Lower leg skin (tissue), 4 donors: ENCODE measurements at regions not wholly inside any gene's neighbourhood (a gene's known extent, or its start where the extent isn't known, plus 50 kb on each side); places are given as distances from the start of the nearest gene placed in this dataset.
"Not testable (repeated sequence)": the region's sequence is repeated elsewhere in the genome, so short reads cannot be mapped to it uniquely, and the experiment has no call there.

Source experiments
- DNase-seq, 2 donors: peaks; one replicate each; pipeline ENCODE4 v3.0.0-alpha.2; 2019; ENCODE audit warnings: low spot score in 2 of 2
- H3K4me3 ChIP-seq: fragments of 200-600 bp; sonication (generic); 2 replicates; pipeline ENCODE4 v1.5.1; 2017; ENCODE audit warnings: mild to moderate bottlenecking, low read depth; ENCODE audit not compliant: poor library complexity, severe bottlenecking
- POLR2A ChIP-seq, 2 donors: fragments of 450-650 bp; IDR thresholded peaks; one replicate each; pipeline ENCODE4 v1.6.1; 2016 to 2017; ENCODE audit warnings: antibody characterized with exemption in 2 of 2, mild to moderate bottlenecking in 1 of 2, moderate library complexity in 1 of 2
- WGBS, 2 donors: methylation state at CpG; one replicate each; pipeline ENCODE4 v1.1.5; 2018; 5-methylcytosine and 5-hydroxymethylcytosine counted together
- intact Hi-C: fragments of 100-400 bp; cut with DNase I; formaldehyde crosslinking; loops from one replicate; pipeline ENCODE4 v1.15.0; 2023; ENCODE audit warnings: low total_unique reads
- TF ChIP-seq, protein P1 (sequence below), 3 donors: fragments of 450-650 bp; IDR thresholded peaks; one replicate each; pipeline ENCODE4 v1.5.1; 2016; ENCODE audit warnings: antibody characterized with exemption in 3 of 3, mild to moderate bottlenecking in 3 of 3, moderate library complexity in 2 of 3

DNA sequence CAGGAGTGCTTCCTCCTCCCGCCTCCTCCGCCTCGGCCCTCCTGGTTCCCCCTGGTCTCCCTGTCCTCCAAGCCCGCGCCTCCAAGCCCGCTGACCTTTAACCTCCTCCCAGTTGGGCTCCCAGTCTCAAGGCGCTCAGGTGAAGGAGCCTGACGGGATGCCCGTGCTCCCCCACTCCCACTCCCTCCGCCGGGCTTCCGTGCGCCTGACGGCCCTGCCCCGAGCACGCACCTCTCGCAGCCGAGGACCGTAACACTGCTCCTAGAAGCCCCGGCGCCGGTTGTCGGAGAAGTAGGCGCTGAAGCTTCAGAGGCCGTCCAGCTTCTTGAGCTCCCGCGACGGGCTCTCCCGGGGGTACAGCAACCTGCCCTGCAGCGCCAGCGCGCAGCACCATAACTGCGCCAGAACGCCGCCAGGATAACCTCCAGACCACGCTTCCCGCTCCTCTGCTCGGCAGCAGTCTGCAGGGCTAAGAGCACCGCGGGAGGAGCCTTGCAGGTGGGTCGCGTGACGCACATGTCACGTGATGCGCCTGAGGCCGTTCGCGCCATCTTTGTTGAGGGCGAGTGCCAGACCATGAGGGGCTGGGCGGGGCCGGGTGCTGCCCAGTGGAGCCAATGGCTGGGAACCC lies 71.0 kb upstream of the ZNF479 start:
- WGBS, 2 donors: 44 to 46% methylated on average over 46 to 48 of the region's 51 CpGs
- TF ChIP-seq, protein P1, sequence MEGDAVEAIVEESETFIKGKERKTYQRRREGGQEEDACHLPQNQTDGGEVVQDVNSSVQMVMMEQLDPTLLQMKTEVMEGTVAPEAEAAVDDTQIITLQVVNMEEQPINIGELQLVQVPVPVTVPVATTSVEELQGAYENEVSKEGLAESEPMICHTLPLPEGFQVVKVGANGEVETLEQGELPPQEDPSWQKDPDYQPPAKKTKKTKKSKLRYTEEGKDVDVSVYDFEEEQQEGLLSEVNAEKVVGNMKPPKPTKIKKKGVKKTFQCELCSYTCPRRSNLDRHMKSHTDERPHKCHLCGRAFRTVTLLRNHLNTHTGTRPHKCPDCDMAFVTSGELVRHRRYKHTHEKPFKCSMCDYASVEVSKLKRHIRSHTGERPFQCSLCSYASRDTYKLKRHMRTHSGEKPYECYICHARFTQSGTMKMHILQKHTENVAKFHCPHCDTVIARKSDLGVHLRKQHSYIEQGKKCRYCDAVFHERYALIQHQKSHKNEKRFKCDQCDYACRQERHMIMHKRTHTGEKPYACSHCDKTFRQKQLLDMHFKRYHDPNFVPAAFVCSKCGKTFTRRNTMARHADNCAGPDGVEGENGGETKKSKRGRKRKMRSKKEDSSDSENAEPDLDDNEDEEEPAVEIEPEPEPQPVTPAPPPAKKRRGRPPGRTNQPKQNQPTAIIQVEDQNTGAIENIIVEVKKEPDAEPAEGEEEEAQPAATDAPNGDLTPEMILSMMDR (IDR thresholded peaks at IDR 0.05): no peak
- TF ChIP-seq POLR2A (IDR thresholded peaks at IDR 0.05): no peak
- no peak overlapping the region for H3K4me3 ChIP-seq
- DNase-seq: peak in 1 of 2 donors; percentile 66
- intact Hi-C loops: no loop called here

DNA sequence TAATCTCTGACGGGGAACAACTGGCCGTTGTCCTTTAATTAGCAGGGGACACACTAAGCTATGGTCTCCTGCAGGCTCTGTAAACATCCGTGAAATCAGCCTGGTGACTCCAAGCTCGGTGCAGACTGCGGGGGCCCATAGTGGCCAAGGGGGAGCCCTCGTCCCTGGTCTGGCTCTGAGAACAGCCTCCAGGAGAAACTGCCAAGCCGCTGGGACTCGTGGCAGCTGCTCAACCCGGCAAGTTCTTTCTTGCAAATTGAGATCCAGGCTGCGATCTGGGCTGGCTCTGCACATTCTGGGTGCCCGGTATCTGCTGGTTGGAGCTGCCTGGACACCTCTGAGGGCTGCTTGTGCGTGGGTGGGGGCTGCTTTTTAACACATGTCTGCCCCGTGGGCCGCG lies 71.6 kb upstream of the ZNF479 start:
- intact Hi-C loops, H3K4me3 ChIP-seq: not testable (repeated sequence)
- peak in 1 of 2 donors; percentile 70 for DNase-seq
- WGBS, 2 donors: 58 to 67% methylated on average over 15 of the region's 15 CpGs

DNA sequence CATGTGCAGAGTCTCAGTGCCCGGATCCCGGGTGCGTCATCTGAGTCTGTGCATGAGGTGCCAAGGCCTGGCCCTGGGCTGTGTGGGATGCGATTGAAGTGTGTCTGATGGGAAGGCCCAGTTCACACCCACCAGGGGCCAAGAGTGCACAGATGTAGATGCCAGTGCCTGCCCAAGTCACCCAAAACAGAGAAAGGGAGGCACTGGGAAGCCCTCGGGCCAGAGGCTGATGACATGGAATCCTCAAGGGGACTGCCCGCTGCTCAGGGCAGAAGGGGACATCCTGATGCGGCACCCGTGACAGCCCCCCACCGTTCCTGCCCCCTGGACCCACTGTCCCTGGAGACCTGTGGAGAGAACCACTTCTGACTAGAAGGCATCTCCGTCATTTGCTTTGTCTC lies 72.2 kb upstream of the ZNF479 start:
- TF ChIP-seq, protein P1 (IDR thresholded peaks at IDR 0.05): no peak
- no peak for TF ChIP-seq POLR2A (IDR thresholded peaks at IDR 0.05)
- intact Hi-C loops: no loop called here
- peak in 1 of 2 donors; percentile 78 for DNase-seq
- H3K4me3 ChIP-seq: no peak overlapping the region
- WGBS, 2 donors: 93 to 94% methylated on average over 6 to 8 of the region's 10 CpGs

DNA sequence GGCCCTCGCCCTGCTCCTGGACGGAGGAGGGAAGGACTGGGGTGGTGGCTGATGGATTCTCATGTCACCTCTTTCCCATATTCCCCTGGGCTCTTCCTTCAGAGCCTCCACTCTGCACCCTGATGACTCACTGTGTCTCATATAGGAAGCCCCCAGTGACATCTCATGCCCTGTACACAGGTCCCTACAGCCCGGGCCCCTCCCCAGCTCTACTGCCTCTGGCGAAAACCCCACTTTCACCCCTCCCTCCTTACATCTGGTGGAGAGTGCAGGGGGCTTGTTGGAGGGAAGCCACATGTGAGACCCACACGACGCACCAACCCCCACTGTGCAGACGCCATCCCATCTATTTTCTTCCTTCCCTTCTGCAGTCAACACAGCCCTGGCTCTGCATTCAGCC lies 72.8 kb upstream of the ZNF479 start:
- WGBS, 2 donors: 74 to 92% methylated on average over 7 of the region's 7 CpGs
- H3K4me3 ChIP-seq: no peak overlapping the region
- TF ChIP-seq, protein P1 (IDR thresholded peaks at IDR 0.05): no peak
- TF ChIP-seq POLR2A (IDR thresholded peaks at IDR 0.05): no peak
- peak in 1 of 2 donors; percentile 40 for DNase-seq
- intact Hi-C loops: no loop called here

DNA sequence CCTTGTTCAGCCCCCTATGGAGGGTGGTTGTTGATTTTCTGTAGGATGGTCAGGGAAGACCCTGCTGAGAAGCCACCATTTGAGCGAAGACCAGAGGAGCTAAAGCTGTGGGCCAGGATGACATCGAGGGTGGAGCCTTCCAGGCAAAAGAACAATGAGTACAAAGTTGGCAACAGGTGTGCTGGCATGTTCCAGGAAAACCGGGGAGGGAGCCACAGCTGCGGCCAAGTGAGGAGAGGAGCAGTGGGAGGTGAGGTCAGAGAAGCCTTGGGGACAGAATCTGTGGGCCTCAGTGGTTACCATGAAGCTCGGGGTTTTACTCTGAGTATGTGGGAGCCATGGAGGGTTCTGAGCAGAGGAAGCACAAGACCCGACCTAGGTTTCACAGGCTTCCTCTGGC lies 75.6 kb upstream of the ZNF479 start:
- peak in 1 of 2 donors; percentile 45 for DNase-seq
- TF ChIP-seq, protein P1 (IDR thresholded peaks at IDR 0.05): no peak
- TF ChIP-seq POLR2A (IDR thresholded peaks at IDR 0.05): no peak
- H3K4me3 ChIP-seq: no peak overlapping the region
- WGBS, 2 donors: 67 to 73% methylated on average over 6 of the region's 6 CpGs
- intact Hi-C loops: no loop called here

DNA sequence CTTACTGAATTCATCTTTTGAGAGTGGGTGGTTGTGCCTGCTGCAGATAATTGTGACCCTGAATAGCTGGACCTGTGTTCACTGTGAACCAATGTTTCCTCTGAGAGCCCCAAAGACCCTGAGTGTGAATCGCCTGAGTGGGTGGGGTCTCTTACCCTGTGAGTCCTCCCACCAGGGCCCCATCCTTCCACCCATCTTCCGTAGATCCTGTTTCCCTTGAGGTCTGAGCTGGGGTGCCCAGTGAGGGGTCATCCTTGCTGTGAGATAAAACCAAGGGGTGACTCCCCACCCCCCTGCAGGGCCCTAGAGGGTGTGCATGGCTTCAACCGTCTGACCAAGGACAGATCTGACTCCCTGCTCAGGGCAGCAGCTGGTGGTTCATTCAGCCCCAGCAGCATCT lies 78.0 kb upstream of the ZNF479 start:
- TF ChIP-seq, protein P1 (IDR thresholded peaks at IDR 0.05): no peak
- no peak for TF ChIP-seq POLR2A (IDR thresholded peaks at IDR 0.05)
- intact Hi-C loops: no loop called here
- H3K4me3 ChIP-seq: no peak overlapping the region
- WGBS, 2 donors: 74% methylated on average over 3 of the region's 3 CpGs
- peak in 1 of 2 donors; percentile 75 for DNase-seq
